ENCODE measurements at regions not wholly inside any gene's neighbourhood (a gene's known extent, or its start where the extent isn't known, plus 50 kb on each side); places are given as distances from the start of the nearest gene placed in this dataset.
"Not testable (repeated sequence)": the region's sequence is repeated elsewhere in the genome, so short reads cannot be mapped to it uniquely, and the experiment has no call there.

DNA sequence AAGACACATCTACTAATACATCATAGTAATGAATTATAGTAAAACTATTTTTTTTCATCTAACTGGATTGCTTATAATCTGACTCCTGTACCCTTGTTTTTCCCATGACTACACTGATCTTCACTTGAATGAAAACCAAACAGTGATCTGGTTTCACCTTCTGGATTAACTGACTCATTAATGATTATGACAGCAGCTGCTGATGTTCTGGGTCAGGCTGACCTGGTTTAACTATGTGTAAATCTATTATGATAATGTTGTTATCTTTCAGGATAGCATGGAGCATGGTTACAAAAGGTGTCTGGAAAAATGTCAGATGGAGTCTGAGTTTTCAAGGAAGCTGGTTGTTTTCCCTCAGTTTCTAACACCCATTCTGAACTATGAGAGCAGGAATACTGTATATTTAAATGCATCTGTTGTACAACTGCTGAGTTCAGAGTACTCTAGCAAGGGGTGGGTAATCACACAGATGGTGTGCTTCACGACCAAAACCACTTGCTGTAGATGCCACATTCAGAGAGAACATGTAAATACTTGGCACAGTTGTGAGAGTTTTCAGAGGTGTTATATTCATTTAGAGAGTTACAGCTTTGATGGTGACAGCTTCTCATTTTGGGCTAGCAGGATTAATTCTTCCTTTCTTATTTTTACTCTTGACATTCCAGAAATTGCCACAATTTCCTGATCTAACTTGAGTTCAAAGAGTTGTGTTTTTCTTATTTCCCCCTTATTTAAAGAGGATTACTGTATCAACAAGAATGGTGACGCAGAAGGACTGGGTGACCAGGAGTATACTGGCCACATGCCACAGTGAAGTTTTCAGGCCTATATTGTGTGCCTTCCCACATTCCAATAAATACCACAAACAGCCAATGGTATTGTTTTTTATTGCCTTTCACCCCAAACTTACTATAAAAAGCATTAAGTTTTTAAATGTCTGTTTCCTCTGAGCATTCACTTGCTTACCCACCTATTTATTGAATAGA lies 249.7 kb upstream of the TET2 start:
- no peak for DNase-seq (ENCODE audit: low spot score)

DNA sequence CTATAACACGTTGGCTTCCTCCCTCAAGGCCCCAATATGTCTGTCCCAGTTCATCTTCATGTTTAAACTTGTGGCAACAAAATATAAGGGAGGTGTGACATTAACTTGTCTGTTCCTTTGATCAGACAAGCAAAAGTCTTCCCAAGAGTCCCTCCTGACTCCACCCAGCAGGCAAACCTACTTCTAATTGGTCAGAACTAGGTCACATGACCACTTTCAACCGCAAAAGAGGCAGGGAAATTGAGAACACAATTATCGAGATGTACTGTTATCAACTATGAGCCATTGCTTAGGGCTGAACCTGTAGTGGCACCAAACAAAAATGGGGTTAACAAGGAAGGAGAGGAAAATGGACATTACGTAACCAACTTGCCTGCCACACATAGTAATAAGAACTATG lies 246.8 kb upstream of the TET2 start:
- no peak for DNase-seq (ENCODE audit: low spot score)

DNA sequence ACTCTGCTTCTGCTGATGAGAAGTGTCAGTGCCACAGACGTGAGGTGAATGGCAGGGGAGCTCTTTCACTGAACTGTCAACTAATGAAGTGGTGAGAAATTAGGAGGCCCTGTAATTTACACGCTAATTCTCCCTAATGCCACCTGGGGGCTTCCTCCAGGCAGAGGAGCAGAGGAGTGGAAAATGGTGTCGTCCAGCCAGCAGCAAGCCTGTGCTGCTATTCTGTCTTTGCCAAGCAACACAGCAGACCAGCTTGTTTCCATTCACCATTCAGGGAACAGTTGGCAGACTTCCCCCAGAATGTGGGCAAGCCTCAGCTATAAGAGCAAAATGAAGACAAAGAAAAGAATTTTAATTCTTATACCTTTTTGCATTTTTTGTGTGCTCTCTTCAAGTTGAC lies 245.2 kb upstream of the TET2 start:
- DNase-seq (ENCODE audit: low spot score): no peak

DNA sequence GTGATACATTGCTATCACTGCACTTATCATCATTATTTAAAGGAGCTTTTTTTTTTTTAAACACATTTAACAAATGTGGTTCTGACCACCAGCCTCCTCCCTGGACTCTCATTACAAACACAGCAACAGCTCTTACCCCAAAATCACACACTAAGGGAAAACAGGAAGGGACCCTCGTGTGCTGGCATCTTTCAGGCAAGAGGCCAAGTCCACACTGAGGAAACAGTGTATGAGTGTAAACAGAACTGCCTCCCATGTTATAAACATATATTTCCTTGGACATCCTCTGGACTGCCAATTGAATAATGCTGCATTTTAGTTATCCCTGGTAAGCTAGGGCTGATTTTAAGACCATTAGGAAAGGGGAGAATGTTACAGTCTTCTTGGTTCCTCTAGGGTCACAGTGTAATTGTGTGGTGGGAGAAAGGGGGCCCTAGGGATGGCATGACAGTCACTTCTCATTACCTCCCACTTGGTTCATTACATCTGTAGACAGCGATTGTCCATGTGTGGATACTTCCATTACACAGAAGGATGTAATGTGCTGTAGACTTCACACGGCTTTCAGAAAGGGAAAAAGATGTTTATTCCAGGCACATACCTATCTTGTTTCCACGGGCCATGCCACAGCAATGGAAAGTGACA lies 244.6 kb upstream of the TET2 start:
- DNase-seq (ENCODE audit: low spot score): no peak

DNA sequence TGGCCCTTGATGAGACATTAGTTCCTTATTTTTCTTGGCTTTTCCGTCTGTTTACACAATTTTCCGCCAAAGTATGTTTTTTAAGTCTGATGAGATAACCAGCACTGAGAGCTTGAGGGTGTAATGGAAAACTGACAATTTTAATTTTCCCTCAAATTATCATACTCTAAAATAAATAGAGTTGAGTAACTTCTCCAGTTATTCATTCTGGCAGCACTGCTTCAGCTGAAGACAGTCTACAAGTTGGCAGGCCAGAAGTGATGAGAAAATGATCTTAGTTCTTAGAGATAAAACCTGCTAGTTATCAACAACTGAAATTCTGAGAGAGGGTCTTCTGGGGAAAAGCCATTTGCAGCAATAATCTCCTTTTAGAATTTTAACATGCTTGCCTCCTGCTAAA lies 241.6 kb upstream of the TET2 start:
- no peak for DNase-seq (ENCODE audit: low spot score)

DNA sequence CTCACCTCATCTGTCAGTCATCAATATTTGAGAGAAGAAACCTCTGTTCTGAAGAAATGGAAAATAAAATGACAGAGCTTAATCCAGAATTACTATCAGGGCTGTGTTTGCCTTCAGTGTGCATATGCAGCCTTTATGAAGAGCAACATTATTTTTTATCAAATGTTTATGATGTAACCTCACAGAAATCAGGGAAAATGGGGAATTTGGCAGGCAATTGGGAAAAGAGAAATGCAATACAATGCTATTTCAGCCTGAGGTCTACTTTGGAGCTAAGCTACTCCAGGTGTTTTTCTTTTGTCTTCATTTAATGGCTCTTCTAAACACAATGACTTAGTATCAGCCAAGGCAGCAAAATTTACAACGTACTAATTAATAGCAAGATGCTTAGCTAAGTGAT lies 241.1 kb upstream of the TET2 start:
- DNase-seq (ENCODE audit: low spot score): no peak

DNA sequence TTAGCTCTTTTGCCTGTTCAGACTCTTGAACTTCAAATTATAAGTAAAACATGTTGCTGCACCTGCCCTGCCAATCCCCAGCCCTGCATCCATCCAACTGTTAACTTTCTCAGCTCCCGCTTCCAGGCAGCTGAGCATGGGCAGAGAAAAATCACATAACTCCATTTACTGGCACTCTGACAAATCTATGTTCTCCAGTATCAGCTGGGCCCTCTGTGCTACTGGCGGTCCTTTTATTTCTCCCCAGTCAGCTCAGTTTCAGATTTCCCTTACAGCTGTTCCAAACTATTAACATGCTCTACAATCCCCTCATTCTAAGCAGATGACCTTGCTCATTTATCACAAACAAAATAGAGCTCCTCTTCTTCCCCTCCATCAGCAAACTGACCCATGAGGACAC lies 240.4 kb upstream of the TET2 start:
- no peak for DNase-seq (ENCODE audit: low spot score)

DNA sequence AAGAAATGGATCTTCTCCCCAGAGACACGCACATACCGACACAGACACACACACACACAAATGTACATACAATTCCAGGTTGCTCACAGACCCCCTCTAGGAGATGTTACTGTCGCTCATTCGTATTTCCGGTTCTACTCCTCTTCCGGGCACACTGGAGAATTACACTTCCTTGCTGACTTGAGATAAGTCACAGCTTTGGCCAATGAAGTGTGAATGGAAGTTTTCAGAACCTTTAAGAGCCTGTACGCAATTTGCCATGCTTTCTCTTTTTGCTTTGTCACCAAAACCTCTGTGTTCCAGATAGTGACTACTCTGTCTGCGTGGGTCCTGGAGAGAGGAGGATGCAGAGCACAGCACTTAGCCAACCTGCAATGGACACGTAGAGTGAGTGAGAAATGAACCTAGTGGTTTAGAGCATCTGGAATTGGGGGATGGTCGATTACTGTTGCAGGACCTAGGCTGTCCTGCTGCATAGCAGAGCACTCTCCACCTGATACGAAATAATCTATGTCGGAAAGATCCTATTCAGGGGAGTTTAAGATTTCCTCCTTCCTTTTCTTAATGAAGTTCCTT lies 239.5 kb upstream of the TET2 start:
- DNase-seq (ENCODE audit: low spot score): no peak

DNA sequence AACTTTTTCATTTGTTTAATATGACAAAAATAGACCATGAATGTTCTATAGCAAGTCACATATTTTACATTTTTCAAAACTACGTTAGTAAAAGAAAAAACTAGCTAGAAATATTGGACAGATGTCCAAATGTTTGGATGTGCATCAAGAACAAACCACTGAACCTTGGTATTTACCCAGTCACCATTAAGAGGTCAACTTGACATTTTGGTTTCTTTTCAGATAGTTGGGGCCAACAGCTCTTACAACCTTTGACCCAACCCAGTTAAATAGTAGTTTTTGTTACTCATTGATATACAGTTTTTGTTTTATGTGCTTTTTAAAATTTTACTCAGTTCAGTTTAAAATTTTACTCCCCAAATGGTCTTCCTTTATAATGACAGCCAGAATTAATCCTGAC lies 238.7 kb upstream of the TET2 start:
- no peak for DNase-seq (ENCODE audit: low spot score)

DNA sequence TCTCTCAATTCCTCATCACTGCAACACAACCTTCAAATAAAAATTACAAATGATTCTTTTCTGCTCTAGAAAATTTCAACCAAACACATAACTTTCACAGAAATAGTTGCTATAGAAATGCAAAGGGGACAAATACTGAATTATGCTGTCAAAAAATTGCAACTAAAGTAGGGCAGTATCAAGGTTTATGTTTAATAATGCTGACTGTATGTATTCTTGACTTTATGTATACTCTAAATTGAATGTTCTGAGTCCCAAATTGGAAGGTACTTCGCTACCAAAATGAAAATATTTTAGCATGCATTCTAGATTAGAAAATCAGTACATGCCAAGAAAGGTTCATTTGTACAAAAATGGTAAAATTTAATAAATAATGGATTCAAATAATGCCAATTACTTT lies 237.3 kb upstream of the TET2 start:
- no peak for DNase-seq (ENCODE audit: low spot score)

DNA sequence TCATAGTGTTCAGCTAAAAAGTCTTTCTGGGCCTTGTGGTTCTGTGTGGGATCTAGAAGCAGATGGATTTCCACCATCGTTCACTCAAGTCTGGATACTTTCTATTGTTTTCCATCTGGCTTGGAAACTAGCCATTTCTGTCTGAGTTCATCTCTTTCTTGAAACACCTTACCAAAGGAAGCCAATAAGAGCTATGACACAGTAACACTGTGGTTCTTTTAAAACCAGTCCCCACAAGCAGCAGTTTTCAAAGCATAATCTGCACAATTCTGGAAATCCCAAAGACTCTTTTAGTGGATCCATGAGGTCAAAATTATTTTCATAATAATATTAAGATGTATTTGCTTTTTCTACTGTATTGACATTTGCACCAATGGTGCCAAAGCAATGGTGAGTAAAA lies 234.2 kb upstream of the TET2 start:
- DNase-seq (ENCODE audit: low spot score): no peak

DNA sequence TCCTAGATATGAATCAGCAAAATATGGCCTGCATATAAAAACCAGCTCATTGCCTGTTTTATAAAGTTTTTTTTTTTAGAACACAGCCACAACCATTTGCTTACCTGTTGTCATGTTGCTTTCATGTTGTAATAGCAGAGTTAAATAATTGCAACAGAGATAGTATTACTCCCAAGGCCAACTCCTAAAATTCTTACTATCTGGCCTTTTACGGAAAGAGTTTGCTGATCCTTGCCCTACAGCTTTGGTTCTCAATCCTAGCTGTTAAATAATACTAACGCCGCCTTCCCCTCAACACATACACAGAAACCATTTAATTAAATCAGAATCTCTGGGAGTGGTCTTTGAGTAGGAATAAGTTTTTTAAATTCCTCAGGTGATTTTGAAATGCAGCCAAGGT lies 231.3 kb upstream of the TET2 start:
- DNase-seq (ENCODE audit: low spot score): no peak

DNA sequence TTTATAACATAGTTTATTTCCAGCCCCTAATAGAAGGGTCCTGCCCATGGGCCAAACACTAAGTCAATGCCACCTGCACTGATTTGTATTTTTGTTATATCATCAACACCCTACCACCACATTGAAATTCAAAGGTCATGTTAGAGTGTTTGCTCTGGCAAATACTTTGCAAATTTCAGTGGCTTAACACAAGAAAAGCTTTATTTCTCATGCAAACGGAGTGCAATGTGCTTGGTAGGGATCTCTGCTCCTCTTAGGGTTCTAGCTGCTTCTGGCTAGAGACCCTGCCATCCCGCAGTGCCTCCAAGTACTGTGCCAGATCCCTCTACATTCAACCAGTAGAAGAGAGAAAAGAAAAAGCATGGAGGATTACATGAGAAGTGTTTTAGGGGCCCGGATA lies 230.8 kb upstream of the TET2 start:
- peak; percentile 58 for DNase-seq (ENCODE audit: low spot score)

DNA sequence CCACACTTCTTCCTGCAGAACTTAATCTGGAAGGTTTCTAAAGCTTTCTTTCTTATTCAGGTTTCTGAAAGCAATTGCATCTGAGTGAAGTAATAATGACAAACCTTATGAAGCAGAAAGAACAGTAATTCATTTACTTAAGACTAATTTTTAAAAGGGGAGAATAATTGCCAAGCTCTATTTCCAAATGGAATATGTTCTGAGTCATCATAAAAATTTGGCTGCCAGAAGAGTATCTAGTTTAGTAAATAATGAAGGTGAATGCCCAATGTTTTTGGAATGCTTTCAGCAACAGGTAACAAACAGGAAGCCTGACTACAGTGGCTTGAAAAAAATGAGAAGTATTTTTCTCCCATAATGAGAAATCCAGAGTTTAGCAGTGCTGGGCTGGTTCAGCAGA lies 227.3 kb upstream of the TET2 start:
- DNase-seq (ENCODE audit: low spot score): no peak

DNA sequence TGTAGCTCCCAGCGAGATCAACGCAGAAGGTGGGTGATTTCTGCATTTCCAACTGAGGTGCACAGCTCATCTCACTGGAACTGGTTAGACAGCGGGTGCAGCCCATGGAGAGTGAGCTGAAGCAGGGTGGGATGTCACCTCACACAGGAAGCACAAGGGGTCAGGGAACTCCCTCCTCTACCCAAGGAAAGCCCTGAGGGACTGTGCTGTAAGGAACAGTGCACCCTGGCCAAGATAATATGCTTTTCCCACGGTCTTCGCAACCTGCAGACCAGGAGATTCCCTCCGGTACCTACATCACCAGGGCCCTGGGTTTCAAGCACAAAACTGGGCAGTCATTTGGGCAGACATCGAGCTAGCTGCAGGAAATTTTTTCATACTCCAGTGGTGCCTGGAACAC lies 216.4 kb upstream of the TET2 start:
- DNase-seq (ENCODE audit: low spot score): no peak

DNA sequence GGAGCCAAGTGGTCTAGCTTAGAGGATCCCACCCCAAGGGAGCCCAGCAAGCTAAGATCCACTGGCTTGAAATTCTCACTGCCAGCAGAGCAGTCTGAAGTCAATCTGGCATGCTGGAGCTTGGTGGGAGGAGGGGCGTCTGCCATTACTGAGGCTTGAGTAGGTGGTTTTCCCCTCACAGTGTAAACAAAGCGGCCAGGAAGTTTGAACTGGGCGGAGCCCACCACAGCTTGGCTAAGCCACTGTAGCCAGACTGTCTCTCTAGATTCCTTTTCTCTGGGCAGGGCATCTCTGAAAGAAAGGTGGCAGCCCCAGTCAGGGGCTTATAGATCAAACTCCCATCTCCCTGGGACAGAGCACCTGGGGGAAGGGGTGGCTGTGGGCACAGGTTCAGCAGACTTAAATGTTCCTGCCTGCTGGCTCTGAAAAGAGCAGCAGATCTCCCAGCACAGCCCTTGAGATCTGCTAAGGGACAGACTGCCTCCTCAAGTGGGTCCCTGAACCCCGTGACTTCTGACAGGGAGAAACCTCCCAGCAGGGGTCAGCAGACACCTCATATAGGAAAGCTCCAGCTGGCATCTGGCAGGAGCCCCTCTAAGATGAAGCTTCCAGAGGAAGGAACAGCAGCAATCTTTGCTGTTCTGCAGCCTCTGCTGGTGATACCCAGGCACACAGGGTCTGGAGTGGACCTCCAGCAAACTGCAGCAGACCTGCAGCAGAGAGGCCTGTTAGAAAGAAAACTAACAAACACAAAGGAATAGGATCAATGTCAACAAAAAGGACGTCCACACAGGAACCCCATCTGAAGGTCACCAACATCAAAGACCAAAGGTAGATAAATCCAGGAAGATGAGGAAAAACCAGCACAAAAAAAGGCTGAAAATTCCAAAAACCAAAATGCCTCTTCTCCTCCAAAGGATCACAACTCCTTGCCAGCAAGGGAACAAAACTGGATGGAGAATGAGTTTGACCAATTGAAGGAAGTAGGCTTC lies 215.6 kb upstream of the TET2 start:
- not testable (repeated sequence) for DNase-seq (ENCODE audit: low spot score)

DNA sequence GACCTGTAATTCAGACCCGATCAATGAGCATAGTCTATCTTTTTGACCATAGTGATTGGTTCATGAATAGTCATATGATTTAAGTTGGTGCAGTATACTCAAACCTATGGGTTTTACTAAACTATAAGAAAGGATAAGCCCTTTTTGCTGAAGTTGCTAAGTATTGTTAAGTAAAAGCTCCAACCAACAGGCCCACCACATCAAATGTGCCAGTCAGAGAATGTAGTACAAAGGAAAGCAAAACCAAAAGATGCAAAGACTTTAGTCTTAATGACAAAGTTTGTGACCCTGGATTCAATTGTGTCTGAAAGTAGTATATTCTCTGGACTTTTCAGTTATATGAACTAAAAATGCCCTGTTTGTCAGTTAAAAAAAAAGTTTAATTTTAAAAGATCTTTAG lies 208.1 kb upstream of the TET2 start:
- DNase-seq (ENCODE audit: low spot score): no peak

DNA sequence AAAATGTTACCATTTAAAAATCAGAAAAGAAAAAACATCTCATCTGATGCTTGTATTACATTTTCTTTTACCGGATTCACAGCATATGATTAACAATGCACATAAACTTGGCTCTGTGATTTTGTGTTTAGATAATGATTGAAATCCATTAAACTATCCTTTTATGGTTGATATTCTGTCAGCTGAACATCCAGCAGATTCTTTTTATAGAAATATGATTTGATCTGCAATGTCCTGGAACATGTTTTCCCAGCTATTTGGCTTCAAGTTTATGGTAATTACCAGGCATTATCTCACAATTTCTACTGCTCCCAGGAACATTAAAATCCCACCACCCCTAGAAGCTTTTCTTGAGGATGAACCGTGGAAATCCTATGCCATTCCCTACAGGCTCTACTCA lies 205.7 kb upstream of the TET2 start:
- no peak for DNase-seq (ENCODE audit: low spot score)

DNA sequence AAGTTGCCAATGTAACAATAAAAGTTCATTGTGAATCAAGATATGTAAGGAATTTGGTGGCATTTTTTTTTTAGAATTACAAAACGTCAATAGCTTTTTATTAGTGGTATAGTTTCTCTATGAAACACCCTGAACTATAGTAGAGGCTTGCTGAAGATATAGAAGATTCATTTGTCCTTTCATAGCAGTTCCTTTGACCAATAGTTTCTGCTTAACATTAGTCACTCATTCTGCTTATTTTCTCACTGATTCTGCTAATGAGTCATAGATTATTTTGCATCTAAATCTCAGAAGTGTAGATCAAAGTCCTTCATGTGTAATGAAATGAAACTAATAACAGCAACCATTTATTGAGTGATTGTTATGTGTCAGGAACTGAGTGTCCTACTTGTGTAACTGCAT lies 205.0 kb upstream of the TET2 start:
- DNase-seq (ENCODE audit: low spot score): no peak

DNA sequence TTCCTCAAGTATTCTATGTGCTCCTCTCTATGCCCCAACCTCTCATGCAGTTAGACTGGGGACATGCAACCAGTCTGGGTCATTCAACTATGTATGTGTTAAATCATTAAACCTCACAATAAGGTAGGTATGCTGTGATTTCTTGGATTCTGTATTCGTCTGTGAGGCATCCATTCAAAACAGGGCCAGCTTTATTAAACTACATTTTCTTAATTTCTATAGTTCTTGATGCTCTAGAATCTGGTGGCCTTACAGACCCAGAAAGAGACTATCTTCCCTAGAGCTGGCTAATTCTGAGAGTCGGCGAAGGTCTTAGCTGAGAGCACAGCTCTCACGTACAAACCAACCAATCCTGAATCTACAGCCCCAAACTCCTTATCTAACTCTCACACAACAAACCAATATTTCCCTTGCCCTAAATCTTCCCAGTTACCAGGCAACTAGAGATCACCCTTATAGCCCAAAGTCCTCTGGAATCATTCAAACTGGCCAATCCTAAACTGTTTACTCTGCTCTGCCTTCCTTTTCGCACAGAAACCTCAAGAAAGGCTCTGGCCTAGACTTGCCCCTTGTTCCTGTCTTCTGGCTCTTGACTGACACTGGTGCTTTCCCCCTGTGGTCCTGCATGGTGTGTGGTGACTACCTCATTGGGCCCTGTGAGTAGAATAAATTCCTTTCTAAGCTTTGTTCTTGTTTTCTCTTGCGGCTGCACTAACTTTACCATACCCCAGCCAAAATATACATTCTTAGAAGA lies 203.5 kb upstream of the TET2 start:
- DNase-seq (ENCODE audit: low spot score): no peak

DNA sequence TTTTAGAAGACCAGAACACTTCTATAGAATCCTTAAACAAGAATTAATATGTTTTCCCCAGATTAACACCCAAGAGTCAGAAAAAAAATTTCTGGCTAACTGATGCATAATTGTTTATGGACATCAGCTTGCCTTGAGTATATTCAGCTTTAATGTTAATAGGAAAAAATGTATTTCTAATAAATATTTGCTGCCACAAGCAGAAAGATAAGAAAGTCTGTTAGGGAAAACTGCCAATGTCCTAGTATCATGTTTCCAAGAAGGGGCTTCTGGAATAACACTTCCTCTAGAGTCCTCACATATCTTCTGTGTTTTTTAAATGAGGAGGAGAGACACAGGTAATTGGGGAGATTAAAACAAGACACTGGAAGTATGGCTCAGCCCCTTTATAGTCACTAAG lies 202.1 kb upstream of the TET2 start:
- DNase-seq (ENCODE audit: low spot score): no peak
